ENCODE measurements at regions not wholly inside any gene's neighbourhood (a gene's known extent, or its start where the extent isn't known, plus 50 kb on each side); places are given as distances from the start of the nearest gene placed in this dataset.

- Histone ChIP-seq H3K9ac (ENCODE audit: low read length) (no peak overlapping the region), H2AFZ (ENCODE audit: low read depth, low read length) (no peak overlapping the region), H3K79me2 (replicated peaks; ENCODE audit: insufficient read depth, low read length) (no peaks in the 10 kb centered on the region), H3K4me3 (ENCODE audit: low read length) (no peak overlapping the region), H3K9me2 (ENCODE audit: insufficient read depth, low read length) (no peaks in the 10 kb centered on the region), H3F3A (ENCODE audit: insufficient read depth, low read length, poor library complexity, severe bottlenecking) (no peaks in the 10 kb centered on the region), H3K9me3 (ENCODE audit: low read length) (no peaks in the 10 kb centered on the region), H3K4me2 (ENCODE audit: low read length) (no peak overlapping the region), H4K20me1 (ENCODE audit: insufficient read depth) (no peaks in the 10 kb centered on the region), H3K36me3 (ENCODE audit: insufficient read depth, low read length) (no peaks in the 10 kb centered on the region), H3K27me3 (ENCODE audit: insufficient read depth, low read depth, low read length) (no peaks in the 10 kb centered on the region), H3K27ac (ENCODE audit: low read length) (no peak overlapping the region)
- TF ChIP-seq EZH2 (IDR thresholded peaks at IDR 0.05; ENCODE audit: borderline replicate concordance, insufficient read depth, low read length, poor library complexity, severe bottlenecking) (no peak), RAD21 (conservative IDR thresholded peaks at IDR 0.05) (no peak), REST (IDR thresholded peaks at IDR 0.05; ENCODE audit: borderline replicate concordance) (no peak), TAF1 (IDR thresholded peaks at IDR 0.05; ENCODE audit: low read depth) (no peak)
These were observed 175.9 kb upstream of the RBM19 start for GRCh38 chr12:114141921-114142564.

GRCh38 chr12:114140576-114140975, 174.5 kb upstream of the RBM19 start:
- no peaks in the 10 kb centered on the region for H3K27me3 ChIP-seq (ENCODE audit: insufficient read depth, low read depth, low read length)
- H3K4me2 ChIP-seq (ENCODE audit: low read length): no peak overlapping the region
- H3K36me3 ChIP-seq (ENCODE audit: insufficient read depth, low read length): no peaks in the 10 kb centered on the region
- no peaks in the 10 kb centered on the region for H3K79me2 ChIP-seq (replicated peaks; ENCODE audit: insufficient read depth, low read length)
- TF ChIP-seq RAD21 (conservative IDR thresholded peaks at IDR 0.05): no peak
- peak; percentile 22 for TF ChIP-seq EP300 (conservative IDR thresholded peaks at IDR 0.05; ENCODE audit: poor library complexity, severe bottlenecking)
- no peak overlapping the region for H3K27ac ChIP-seq (ENCODE audit: low read length)
- no peaks in the 10 kb centered on the region for H4K20me1 ChIP-seq (ENCODE audit: insufficient read depth)
- no peaks in the 10 kb centered on the region for H3K9me3 ChIP-seq (ENCODE audit: low read length)
- H3F3A ChIP-seq (ENCODE audit: insufficient read depth, low read length, poor library complexity, severe bottlenecking): no peaks in the 10 kb centered on the region
- no peak overlapping the region for H3K9ac ChIP-seq (ENCODE audit: low read length)
- H3K9me2 ChIP-seq (ENCODE audit: insufficient read depth, low read length): no peaks in the 10 kb centered on the region
- H2AFZ ChIP-seq (ENCODE audit: low read depth, low read length): no peak overlapping the region
- no peak overlapping the region for H3K4me3 ChIP-seq (ENCODE audit: low read length)

- no peak overlapping the region for H2AFZ ChIP-seq (ENCODE audit: low read depth, low read length)
- H3K4me3 ChIP-seq (ENCODE audit: low read length): no peak overlapping the region
- H3K36me3 ChIP-seq (ENCODE audit: insufficient read depth, low read length): no peaks in the 10 kb centered on the region
- no peaks in the 10 kb centered on the region for H4K20me1 ChIP-seq (ENCODE audit: insufficient read depth)
- H3K9ac ChIP-seq (ENCODE audit: low read length): no peak overlapping the region
- no peak overlapping the region for H3K4me2 ChIP-seq (ENCODE audit: low read length)
- H3K9me3 ChIP-seq (ENCODE audit: low read length): no peaks in the 10 kb centered on the region
- H3K27ac ChIP-seq (ENCODE audit: low read length): no peak overlapping the region
- H3F3A ChIP-seq (ENCODE audit: insufficient read depth, low read length, poor library complexity, severe bottlenecking): no peaks in the 10 kb centered on the region
- no peaks in the 10 kb centered on the region for H3K79me2 ChIP-seq (replicated peaks; ENCODE audit: insufficient read depth, low read length)
- H3K9me2 ChIP-seq (ENCODE audit: insufficient read depth, low read length): no peaks in the 10 kb centered on the region
- no peaks in the 10 kb centered on the region for H3K27me3 ChIP-seq (ENCODE audit: insufficient read depth, low read depth, low read length)
- TF ChIP-seq TAF1 (IDR thresholded peaks at IDR 0.05; ENCODE audit: low read depth): no peak
- TF ChIP-seq RAD21 (conservative IDR thresholded peaks at IDR 0.05): no peak
- TF ChIP-seq POLR2AphosphoS5 (IDR thresholded peaks at IDR 0.05): no peak
- TF ChIP-seq CTCF (IDR thresholded peaks at IDR 0.05; ENCODE audit: poor library complexity, severe bottlenecking): no peak
- no peak for TF ChIP-seq EZH2 (IDR thresholded peaks at IDR 0.05; ENCODE audit: borderline replicate concordance, insufficient read depth, low read length, poor library complexity, severe bottlenecking)
- TF ChIP-seq MXI1 (conservative IDR thresholded peaks at IDR 0.05; ENCODE audit: poor library complexity, severe bottlenecking): no peak
- TF ChIP-seq REST (IDR thresholded peaks at IDR 0.05; ENCODE audit: borderline replicate concordance): no peak
- TF ChIP-seq SMC3 (conservative IDR thresholded peaks at IDR 0.05; ENCODE audit: poor library complexity): no peak
- no peak for TF ChIP-seq EP300 (conservative IDR thresholded peaks at IDR 0.05; ENCODE audit: poor library complexity, severe bottlenecking)
These were observed 170.5 kb upstream of the RBM19 start for GRCh38 chr12:114136631-114137030.

Data from neural cell (in vitro differentiated cells).